ENCODE measurements at regions not wholly inside any gene's neighbourhood (a gene's known extent, or its start where the extent isn't known, plus 50 kb on each side); places are given as distances from the start of the nearest gene placed in this dataset.

DNA sequence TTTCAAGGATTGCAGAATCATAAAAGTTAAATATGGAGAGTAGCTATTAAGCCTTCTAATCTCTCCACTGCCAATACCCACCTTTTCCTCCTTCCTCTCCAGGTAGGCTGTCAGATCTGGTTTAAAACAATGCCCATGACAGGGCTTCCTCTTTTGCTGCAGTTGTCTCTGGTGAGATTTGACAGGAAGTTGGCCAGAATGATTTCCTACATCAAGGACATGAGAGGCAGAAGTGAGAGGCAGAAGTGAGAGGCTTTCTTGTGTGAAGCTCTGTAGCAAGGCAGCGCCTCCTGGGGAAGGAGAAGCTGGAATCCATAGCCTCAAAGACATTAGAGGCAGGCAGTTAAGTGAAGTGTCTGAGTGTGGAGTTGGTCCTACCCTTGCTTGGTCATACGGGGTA, 385.7 kb downstream of the HRH4 start:
- DNase-seq: no peak
- Mint-ChIP-seq H3K9me3 (peaks cover 0 to 3% of the 10 kb centered on the region in 2 experiments; a peak in 1 of 5 replicates), H3K27me3 (ENCODE audit: low read depth) (peaks cover 8% of the 10 kb centered on the region), H3K4me1 (peaks cover 7 to 9% of the 10 kb centered on the region in 2 experiments), H3K36me3 (ENCODE audit: insufficient read depth in 1 of 3, low read depth in 3 of 3) (no peaks in the 10 kb centered on the region; a peak in 1 of 7 replicates), H3K27ac (no peak overlapping the region), H3K4me3 (no peak overlapping the region)
- H3K4me1 ChIP-seq (ENCODE audit: insufficient read depth, low read length): no peaks in the 10 kb centered on the region
- H4K8ac ChIP-seq (replicated peaks; ENCODE audit: insufficient read length, low read depth, low read length): no peak overlapping the region
- TF ChIP-seq, protein P1, sequence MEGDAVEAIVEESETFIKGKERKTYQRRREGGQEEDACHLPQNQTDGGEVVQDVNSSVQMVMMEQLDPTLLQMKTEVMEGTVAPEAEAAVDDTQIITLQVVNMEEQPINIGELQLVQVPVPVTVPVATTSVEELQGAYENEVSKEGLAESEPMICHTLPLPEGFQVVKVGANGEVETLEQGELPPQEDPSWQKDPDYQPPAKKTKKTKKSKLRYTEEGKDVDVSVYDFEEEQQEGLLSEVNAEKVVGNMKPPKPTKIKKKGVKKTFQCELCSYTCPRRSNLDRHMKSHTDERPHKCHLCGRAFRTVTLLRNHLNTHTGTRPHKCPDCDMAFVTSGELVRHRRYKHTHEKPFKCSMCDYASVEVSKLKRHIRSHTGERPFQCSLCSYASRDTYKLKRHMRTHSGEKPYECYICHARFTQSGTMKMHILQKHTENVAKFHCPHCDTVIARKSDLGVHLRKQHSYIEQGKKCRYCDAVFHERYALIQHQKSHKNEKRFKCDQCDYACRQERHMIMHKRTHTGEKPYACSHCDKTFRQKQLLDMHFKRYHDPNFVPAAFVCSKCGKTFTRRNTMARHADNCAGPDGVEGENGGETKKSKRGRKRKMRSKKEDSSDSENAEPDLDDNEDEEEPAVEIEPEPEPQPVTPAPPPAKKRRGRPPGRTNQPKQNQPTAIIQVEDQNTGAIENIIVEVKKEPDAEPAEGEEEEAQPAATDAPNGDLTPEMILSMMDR (conservative IDR thresholded peaks at IDR 0.05): no peak
- H3K79me1 ChIP-seq (ENCODE audit: insufficient read depth, low read depth, low read length, poor library complexity, severe bottlenecking): no peaks in the 10 kb centered on the region
- no peak overlapping the region for H2AFZ ChIP-seq (ENCODE audit: low read length)
- no peak overlapping the region for H3K27ac ChIP-seq (ENCODE audit: insufficient read length, low read depth, low read length)
- no peak overlapping the region for H3K56ac ChIP-seq (ENCODE audit: insufficient read length, low read depth, low read length)
- H2BK20ac ChIP-seq (ENCODE audit: low read depth, low read length, poor library complexity, severe bottlenecking): no peak overlapping the region
- H3K27me3 ChIP-seq (ENCODE audit: insufficient read depth, low read length): no peaks in the 10 kb centered on the region
- no peak overlapping the region for H3K4me2 ChIP-seq (ENCODE audit: insufficient read depth, insufficient read length, low read length)
- H3K23me2 ChIP-seq (ENCODE audit: insufficient read length, low read depth, low read length, poor library complexity, severe bottlenecking): no peaks in the 10 kb centered on the region
- H2AK5ac ChIP-seq (ENCODE audit: insufficient read length, low read length): no peak overlapping the region
- no CpG with 5 or more reads among the region's 2 CpGs for WGBS (ENCODE audit: extremely low coverage, insufficient read length, low lambda C conversion rate)
- H3K9me3 ChIP-seq (ENCODE audit: control insufficient read depth, low read depth, low read length): no peaks in the 10 kb centered on the region
- no peak overlapping the region for H2BK5ac ChIP-seq (ENCODE audit: insufficient read length, low read length)
- H3K79me2 ChIP-seq (ENCODE audit: insufficient read depth, low read length): no peaks in the 10 kb centered on the region
- no peak overlapping the region for H3K9ac ChIP-seq (ENCODE audit: extremely low read depth, insufficient read length, low read length)
- no peak overlapping the region for H2BK12ac ChIP-seq (ENCODE audit: insufficient read length, low read depth, low read length)
- no peak overlapping the region for H2BK15ac ChIP-seq (ENCODE audit: low read depth, low read length)
- H2BK120ac ChIP-seq (ENCODE audit: low read depth, low read length, poor library complexity, severe bottlenecking): no peak overlapping the region
- H4K20me1 ChIP-seq (ENCODE audit: control insufficient read depth, insufficient read depth, insufficient read length): no peaks in the 10 kb centered on the region
- no peak overlapping the region for H3T11ph ChIP-seq (ENCODE audit: low read length)
- no peak overlapping the region for H4K91ac ChIP-seq (ENCODE audit: insufficient read length, low read depth, low read length)
- H3K14ac ChIP-seq (ENCODE audit: insufficient read depth, low read length): no peak overlapping the region
- H3K23ac ChIP-seq (ENCODE audit: insufficient read length, low read depth, low read length): no peak overlapping the region
- H3K4ac ChIP-seq (ENCODE audit: low read depth, low read length): no peak overlapping the region
- H3K18ac ChIP-seq (ENCODE audit: insufficient read length, low read depth, low read length): no peak overlapping the region
- H4K5ac ChIP-seq (ENCODE audit: insufficient read length, low read depth, low read length): no peak overlapping the region
